ENCODE measurements at regions not wholly inside any gene's neighbourhood (a gene's known extent, or its start where the extent isn't known, plus 50 kb on each side); places are given as distances from the start of the nearest gene placed in this dataset.

- no peak for TF ChIP-seq CTCF (IDR thresholded peaks at IDR 0.05; ENCODE audit: insufficient read depth, low read depth, low read length)
- TF ChIP-seq EZH2 (IDR thresholded peaks at IDR 0.05; ENCODE audit: insufficient read depth, low read length), result no peak
Measured at GRCh38 chr5:110838961-110839360, 100.2 kb downstream of the SLC25A46 start.

Measured in astrocyte (in vitro differentiated cells and primary cell).